Esophagus (tissue), 2 donors: ENCODE measurements at regions not wholly inside any gene's neighbourhood (a gene's known extent, or its start where the extent isn't known, plus 50 kb on each side); places are given as distances from the start of the nearest gene placed in this dataset.

Experiments
- H3K27ac ChIP-seq, 2 donors: one replicate each; pipeline ENCODE4 v1.5.1; 2013; ENCODE audit warnings: low read depth in 2 of 2, mild to moderate bottlenecking in 2 of 2, inconsistent platforms in 1 of 2, low read length in 1 of 2, moderate library complexity in 1 of 2
- H3K27me3 ChIP-seq, 2 donors: one replicate each; pipeline ENCODE4 v1.6.1; 2013; ENCODE audit warnings: low read length in 2 of 2, control low read depth in 1 of 2, mild to moderate bottlenecking in 1 of 2; ENCODE audit not compliant: insufficient read depth in 2 of 2, control insufficient read depth in 1 of 2
- H3K36me3 ChIP-seq, 2 donors: one replicate each; pipeline ENCODE4 v1.6.1; 2013; ENCODE audit warnings: low read length in 1 of 2; ENCODE audit not compliant: control insufficient read depth in 2 of 2, insufficient read depth in 2 of 2
- H3K4me1 ChIP-seq, 2 donors: one replicate each; pipeline ENCODE4 v1.6.1; 2013; ENCODE audit warnings: low read length in 1 of 2; ENCODE audit not compliant: control insufficient read depth in 2 of 2, insufficient read depth in 2 of 2
- H3K4me3 ChIP-seq, 2 donors: one replicate each; pipeline ENCODE4 v1.5.1; 2013; ENCODE audit warnings: low read length in 2 of 2, mild to moderate bottlenecking in 2 of 2, low read depth in 1 of 2, moderate library complexity in 1 of 2
- H3K9me3 ChIP-seq, 2 donors: one replicate each; pipeline ENCODE4 v1.6.1; 2013; ENCODE audit warnings: mild to moderate bottlenecking in 2 of 2, low read depth in 1 of 2, low read length in 1 of 2, moderate library complexity in 1 of 2; ENCODE audit not compliant: control insufficient read depth in 2 of 2, insufficient read depth in 1 of 2
- WGBS, 2 donors: extraction: QIAGEN DNeasy Blood & Tissue Kit; methylation state at CpG; one replicate each; pipeline ENCODE4 v1.1.7; 2013; 5-methylcytosine and 5-hydroxymethylcytosine counted together
- donor health status: healthy with polysubstance abuse.
- donor health status: Bipolar disorder and iron deficiency.

GRCh38 chr6:80439721-80440470, 333.4 kb downstream of the BCKDHB start:
- Histone ChIP-seq H3K4me3 (no peak overlapping the region), H3K36me3 (no peaks in the 10 kb centered on the region), H3K27me3 (no peaks in the 10 kb centered on the region), H3K4me1 (no peaks in the 10 kb centered on the region), H3K9me3 (no peaks in the 10 kb centered on the region), H3K27ac (peak overlapping the region; percentile 75 to 79)

DNA sequence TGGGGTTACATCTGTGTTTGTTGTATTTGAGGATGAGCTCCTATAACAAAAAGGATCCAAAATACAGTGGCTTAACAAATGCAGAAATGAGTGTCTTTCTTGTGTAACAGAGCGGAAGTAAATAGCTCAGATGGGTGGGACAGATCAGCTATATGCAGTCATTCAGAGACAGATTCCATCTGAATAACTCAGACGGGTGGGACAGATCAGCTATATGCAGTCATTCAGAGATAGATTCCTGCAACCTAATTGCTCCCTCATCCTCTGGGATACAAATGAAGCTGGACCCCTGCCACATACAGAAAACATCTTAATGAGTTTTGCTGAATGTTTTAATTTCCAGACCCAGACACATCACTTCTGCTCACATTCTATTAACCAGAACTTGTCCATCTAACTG, 332.3 kb downstream of the BCKDHB start:
- WGBS, 2 donors = 51 to 57% methylated on average over 2 of the region's 2 CpGs

DNA sequence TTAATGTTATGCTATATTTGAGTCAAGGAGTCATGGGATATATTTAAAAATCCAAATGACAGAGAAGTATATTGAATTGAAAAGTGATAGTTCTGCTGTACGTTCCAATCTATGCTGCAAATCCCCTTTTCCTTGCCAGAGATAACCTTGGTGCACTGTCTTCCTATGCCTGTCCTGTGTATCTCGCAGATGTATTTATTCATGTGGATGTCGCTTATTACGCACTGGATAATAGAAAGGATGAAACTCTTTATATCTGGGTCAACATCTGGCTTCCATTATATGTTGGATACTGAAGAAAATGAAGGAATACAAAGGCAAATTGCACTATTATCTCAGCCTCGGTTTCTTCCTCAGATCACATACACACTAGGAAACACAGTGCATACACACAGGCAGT, 331.3 kb downstream of the BCKDHB start:
- H3K36me3 ChIP-seq = no peaks in the 10 kb centered on the region
- 72 to 91% methylated on average over 5 of the region's 5 CpGs for WGBS, 2 donors
- no peaks in the 10 kb centered on the region for H3K9me3 ChIP-seq
- no peaks in the 10 kb centered on the region for H3K27me3 ChIP-seq
- no peaks in the 10 kb centered on the region for H3K4me1 ChIP-seq
- H3K4me3 ChIP-seq = no peak overlapping the region
- H3K27ac ChIP-seq = no peak overlapping the region

More for the DNA sequence above, 332.3 kb downstream of the BCKDHB start:
- no peaks in the 10 kb centered on the region for H3K36me3 ChIP-seq
- no peaks in the 10 kb centered on the region for H3K4me1 ChIP-seq
- no peak overlapping the region for H3K4me3 ChIP-seq
- no peaks in the 10 kb centered on the region for H3K9me3 ChIP-seq
- H3K27me3 ChIP-seq = no peaks in the 10 kb centered on the region
- no peak overlapping the region for H3K27ac ChIP-seq

DNA sequence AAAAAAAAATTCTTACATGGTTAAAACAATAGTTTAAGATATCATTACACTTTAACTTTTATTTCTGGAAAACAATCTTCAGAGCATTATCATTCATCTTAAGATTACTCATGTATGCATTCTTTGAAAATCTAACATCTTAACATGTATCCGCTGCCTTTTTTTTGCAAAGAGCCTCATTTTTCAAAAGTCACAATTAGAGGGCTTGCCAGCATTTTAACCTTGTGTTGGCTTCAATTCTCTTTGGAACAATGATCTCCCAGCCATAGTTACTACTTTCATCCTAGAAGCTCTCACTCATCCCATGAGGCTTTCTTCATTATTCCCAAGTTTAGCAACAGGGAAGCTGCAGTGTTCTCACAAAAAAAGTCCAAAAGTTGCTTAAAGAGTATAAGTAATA, 330.8 kb downstream of the BCKDHB start:
- no peaks in the 10 kb centered on the region for H3K4me1 ChIP-seq
- H3K27me3 ChIP-seq = no peaks in the 10 kb centered on the region
- H3K36me3 ChIP-seq = no peaks in the 10 kb centered on the region
- H3K27ac ChIP-seq = no peak overlapping the region
- 64 to 70% methylated on average over 1 of the region's 1 CpG for WGBS, 2 donors
- no peaks in the 10 kb centered on the region for H3K9me3 ChIP-seq
- H3K4me3 ChIP-seq = no peak overlapping the region

GRCh38 chr6:80436663-80437062, 330.2 kb downstream of the BCKDHB start:
- Histone ChIP-seq H3K4me1 (no peaks in the 10 kb centered on the region), H3K4me3 (no peak overlapping the region), H3K27ac (no peak overlapping the region), H3K36me3 (no peaks in the 10 kb centered on the region), H3K9me3 (no peaks in the 10 kb centered on the region), H3K27me3 (no peaks in the 10 kb centered on the region)
- WGBS, 2 donors = 93 to 98% methylated on average over 1 of the region's 1 CpG

DNA sequence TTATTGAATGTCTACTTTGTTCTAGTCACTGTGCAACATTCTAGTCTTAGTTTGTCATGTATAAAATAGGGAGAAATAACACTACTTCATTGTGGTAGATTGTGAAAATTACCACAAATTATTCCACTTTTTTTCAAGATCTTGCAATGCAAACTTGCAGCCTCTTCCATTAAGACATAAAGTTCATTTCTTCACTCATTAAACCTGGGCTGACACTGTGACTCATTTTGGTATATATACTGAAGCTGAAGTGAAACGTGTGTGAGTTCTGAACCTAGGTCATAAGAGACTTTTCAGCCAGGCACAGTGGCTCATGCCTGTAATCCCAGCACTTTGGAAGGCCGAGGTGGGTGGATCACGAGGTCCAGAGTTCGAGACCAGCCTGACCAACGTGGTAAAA, 329.0 kb downstream of the BCKDHB start:
- Histone ChIP-seq H3K36me3 (no peaks in the 10 kb centered on the region), H3K4me3 (no peak overlapping the region), H3K9me3 (no peaks in the 10 kb centered on the region), H3K4me1 (no peaks in the 10 kb centered on the region), H3K27me3 (no peaks in the 10 kb centered on the region), H3K27ac (no peak overlapping the region)
- WGBS, 2 donors = 82 to 86% methylated on average over 5 of the region's 5 CpGs

GRCh38 chr6:80434691-80435350, 328.4 kb downstream of the BCKDHB start:
- H3K27me3 ChIP-seq = no peaks in the 10 kb centered on the region
- H3K9me3 ChIP-seq = no peaks in the 10 kb centered on the region
- H3K36me3 ChIP-seq = no peaks in the 10 kb centered on the region
- WGBS, 2 donors = 55 to 69% methylated on average over 4 of the region's 4 CpGs
- no peak overlapping the region for H3K4me3 ChIP-seq
- H3K27ac ChIP-seq = peak overlapping the region in 1 of 2 donors; percentile 33
- no peaks in the 10 kb centered on the region for H3K4me1 ChIP-seq

DNA sequence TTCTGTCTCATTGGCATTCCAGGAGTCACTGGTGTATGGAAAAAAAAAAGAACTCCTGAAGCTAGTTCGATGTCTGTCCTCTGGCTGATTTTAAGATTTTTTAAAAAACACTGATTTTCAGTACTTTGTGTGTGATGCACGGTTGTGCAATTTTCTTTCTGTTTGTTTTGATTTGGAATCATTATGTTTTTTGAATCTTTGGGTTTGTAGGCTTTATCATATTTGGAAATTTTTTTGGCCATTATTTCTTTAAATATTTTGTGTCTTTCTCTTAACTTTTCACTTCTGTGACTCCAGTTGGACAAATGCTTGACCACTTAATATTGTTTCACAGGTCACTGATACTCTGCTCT, 327.2 kb downstream of the BCKDHB start:
- H3K4me3 ChIP-seq = no peak overlapping the region
- no peak overlapping the region for H3K27ac ChIP-seq
- 70 to 71% methylated on average over 2 of the region's 2 CpGs for WGBS, 2 donors
- H3K9me3 ChIP-seq = no peaks in the 10 kb centered on the region
- no peaks in the 10 kb centered on the region for H3K36me3 ChIP-seq
- H3K27me3 ChIP-seq = no peaks in the 10 kb centered on the region
- H3K4me1 ChIP-seq = no peaks in the 10 kb centered on the region

DNA sequence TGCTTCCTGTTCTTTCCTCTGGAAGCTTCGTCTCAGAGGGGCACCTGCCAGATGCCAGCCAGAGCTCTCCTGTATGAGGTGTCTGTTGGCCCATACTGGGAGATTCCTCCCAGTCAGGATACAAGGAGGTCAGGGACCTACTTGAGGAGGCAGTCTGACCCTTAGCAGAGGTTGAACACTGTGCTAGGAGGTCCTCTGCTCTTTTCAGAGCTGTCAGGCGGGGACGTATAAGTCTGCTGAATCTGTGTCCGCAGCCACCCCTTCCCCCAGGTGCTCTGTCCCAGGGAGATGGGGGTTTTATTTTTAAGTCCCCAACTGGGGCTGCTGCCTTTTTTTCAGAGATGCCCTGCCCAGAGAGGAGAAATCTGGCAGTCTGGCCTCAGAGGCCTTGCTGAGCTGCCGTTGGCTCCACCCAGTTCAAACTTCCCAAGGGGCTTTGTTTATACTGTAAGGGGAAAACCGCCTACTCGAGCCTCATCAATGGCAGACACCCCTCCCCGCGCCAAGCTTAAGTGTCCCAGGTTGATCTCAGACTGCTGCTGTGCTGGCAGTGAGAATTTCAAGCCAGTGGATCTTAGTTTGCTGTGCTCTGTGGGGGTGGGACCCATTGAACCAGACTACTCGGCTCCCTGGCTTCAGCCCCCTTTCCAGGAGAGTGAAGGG, 326.7 kb downstream of the BCKDHB start:
- H3K36me3 ChIP-seq = no peaks in the 10 kb centered on the region
- no peaks in the 10 kb centered on the region for H3K4me1 ChIP-seq
- H3K27ac ChIP-seq = no peak overlapping the region
- H3K9me3 ChIP-seq = no peaks in the 10 kb centered on the region
- H3K27me3 ChIP-seq = no peaks in the 10 kb centered on the region
- H3K4me3 ChIP-seq = no peak overlapping the region
- WGBS, 2 donors = 67 to 74% methylated on average over 10 of the region's 10 CpGs
